ENCODE measurements at regions not wholly inside any gene's neighbourhood (a gene's known extent, or its start where the extent isn't known, plus 50 kb on each side); places are given as distances from the start of the nearest gene placed in this dataset.

- no peak for TF ChIP-seq CTCF (IDR thresholded peaks at IDR 0.05)
- TF ChIP-seq EP300 (IDR thresholded peaks at IDR 0.05), result no peak
- no peak for TF ChIP-seq POLR2A (IDR thresholded peaks at IDR 0.05; ENCODE audit: low read depth)
Measured at GRCh38 chr11:100592619-100593260, 94.3 kb upstream of the ARHGAP42 start.

All from esophagus muscularis mucosa (tissue), 4 donors.